ENCODE measurements at regions not wholly inside any gene's neighbourhood (a gene's known extent, or its start where the extent isn't known, plus 50 kb on each side); places are given as distances from the start of the nearest gene placed in this dataset.

- Histone ChIP-seq H3K27ac (no peak overlapping the region), H3K9me3 (no peaks in the 10 kb centered on the region), H3K36me3 (no peaks in the 10 kb centered on the region), H3K4me3 (no peak overlapping the region), H3K4me1 (peaks cover 18 to 25% (median 24%) of the 10 kb centered on the region in 4 donors), H3K27me3 (no peaks in the 10 kb centered on the region)
- TF ChIP-seq POLR2AphosphoS5 (IDR thresholded peaks at IDR 0.05) (no peak), EP300 (IDR thresholded peaks at IDR 0.05) (no peak), POLR2A (IDR thresholded peaks at IDR 0.05) (no peak), CTCF (IDR thresholded peaks at IDR 0.05) (no peak)
- DNase-seq = no peak
- WGBS, 2 donors = 82 to 92% methylated on average over 4 of the region's 4 CpGs
- no peak for ATAC-seq (ENCODE audit: low FRiP score in 2 of 2)
Observed at GRCh38 chr14:22434030-22434429, 155.0 kb downstream of the DAD1 start.

- Histone ChIP-seq H3K4me3 (no peak overlapping the region), H3K27me3 (no peaks in the 10 kb centered on the region), H3K36me3 (no peaks in the 10 kb centered on the region), H3K9me3 (no peaks in the 10 kb centered on the region), H3K27ac (peak overlapping the region in 1 of 4 donors; percentile 6), H3K4me1 (peaks cover 27 to 35% (median 34%) of the 10 kb centered on the region in 4 donors)
- WGBS, 2 donors = 39 to 42% methylated on average over 4 of the region's 4 CpGs
- ATAC-seq (ENCODE audit: low FRiP score in 2 of 2) (no peak), DNase-seq (no peak)
- TF ChIP-seq CTCF (IDR thresholded peaks at IDR 0.05) = no peak
- TF ChIP-seq POLR2AphosphoS5 (IDR thresholded peaks at IDR 0.05) = no peak
- no peak for TF ChIP-seq POLR2A (IDR thresholded peaks at IDR 0.05)
- no peak for TF ChIP-seq EP300 (IDR thresholded peaks at IDR 0.05)
Observed at GRCh38 chr14:22433069-22433468, 156.0 kb downstream of the DAD1 start.

GRCh38 chr14:22432348-22432976 is 156.6 kb downstream of the DAD1 start:
- Histone ChIP-seq H3K27ac (peak overlapping the region in 1 of 4 donors; percentile 6), H3K27me3 (no peaks in the 10 kb centered on the region), H3K36me3 (no peaks in the 10 kb centered on the region), H3K9me3 (no peaks in the 10 kb centered on the region), H3K4me1 (peaks cover 33 to 39% (median 37%) of the 10 kb centered on the region in 4 donors), H3K4me3 (no peak overlapping the region)
- ATAC-seq (ENCODE audit: low FRiP score in 2 of 2) = peak; percentile 64 to 83
- WGBS, 2 donors = 4 to 8% methylated on average over 4 of the region's 4 CpGs
- TF ChIP-seq POLR2A (IDR thresholded peaks at IDR 0.05) (no peak), POLR2AphosphoS5 (IDR thresholded peaks at IDR 0.05) (peak in 1 of 2 donors; percentile 34), EP300 (IDR thresholded peaks at IDR 0.05) (peak in 1 of 4 donors; percentile 45)
- DNase-seq = peak in 1 of 2 donors; percentile 56

GRCh38 chr14:22429546-22430294 is 159.3 kb downstream of the DAD1 start:
- no peak for ATAC-seq (ENCODE audit: low FRiP score in 2 of 2)
- DNase-seq = no peak
- Histone ChIP-seq H3K9me3 (no peaks in the 10 kb centered on the region), H3K4me3 (no peak overlapping the region), H3K4me1 (peaks cover 35 to 43% (median 40%) of the 10 kb centered on the region in 4 donors), H3K36me3 (no peaks in the 10 kb centered on the region), H3K27me3 (no peaks in the 10 kb centered on the region), H3K27ac (peak overlapping the region in 1 of 4 donors; percentile 74)
- 58 to 72% methylated on average over 7 of the region's 7 CpGs for WGBS, 2 donors
- TF ChIP-seq POLR2AphosphoS5 (IDR thresholded peaks at IDR 0.05) = no peak
- no peak for TF ChIP-seq CTCF (IDR thresholded peaks at IDR 0.05)
- no peak for TF ChIP-seq EP300 (IDR thresholded peaks at IDR 0.05)
- no peak for TF ChIP-seq POLR2A (IDR thresholded peaks at IDR 0.05)

GRCh38 chr14:22428700-22429291 is 160.2 kb downstream of the DAD1 start:
- H3K4me3 ChIP-seq = no peak overlapping the region
- H3K27ac ChIP-seq = peak overlapping the region in 3 of 4 donors; percentile 11 to 74 (median 19)
- H3K4me1 ChIP-seq = peaks cover 35 to 43% (median 40%) of the 10 kb centered on the region in 4 donors
- no peaks in the 10 kb centered on the region for H3K36me3 ChIP-seq
- WGBS, 2 donors = 16 to 33% methylated on average over 7 of the region's 7 CpGs
- no peaks in the 10 kb centered on the region for H3K9me3 ChIP-seq
- no peaks in the 10 kb centered on the region for H3K27me3 ChIP-seq
- ATAC-seq (ENCODE audit: low FRiP score in 2 of 2) = no peak
- TF ChIP-seq POLR2AphosphoS5 (IDR thresholded peaks at IDR 0.05) (no peak), POLR2A (IDR thresholded peaks at IDR 0.05) (no peak), CTCF (IDR thresholded peaks at IDR 0.05) (no peak), EP300 (IDR thresholded peaks at IDR 0.05) (no peak)
- DNase-seq = peak in 1 of 2 donors; percentile 32

Measured in upper lobe of left lung (tissue), 6 donors.